HG02759 (cell line): ENCODE measurements at regions not wholly inside any gene's neighbourhood (a gene's known extent, or its start where the extent isn't known, plus 50 kb on each side); places are given as distances from the start of the nearest gene placed in this dataset.
A peak's percentile ranks its signal among the peaks of the same experiment; 100 is the strongest.
"Not testable (repeated sequence)": the region's sequence is repeated elsewhere in the genome, so short reads cannot be mapped to it uniquely, and the experiment has no call there.

ENCODE experiments used
- ATAC-seq: cut with Tn5 transposase; IDR thresholded peaks from one replicate; pipeline ENCODE4 v1.9.1; 2021; ENCODE audit warnings: mild to moderate bottlenecking, moderate library complexity; ENCODE audit not compliant: unreplicated experiment

DNA sequence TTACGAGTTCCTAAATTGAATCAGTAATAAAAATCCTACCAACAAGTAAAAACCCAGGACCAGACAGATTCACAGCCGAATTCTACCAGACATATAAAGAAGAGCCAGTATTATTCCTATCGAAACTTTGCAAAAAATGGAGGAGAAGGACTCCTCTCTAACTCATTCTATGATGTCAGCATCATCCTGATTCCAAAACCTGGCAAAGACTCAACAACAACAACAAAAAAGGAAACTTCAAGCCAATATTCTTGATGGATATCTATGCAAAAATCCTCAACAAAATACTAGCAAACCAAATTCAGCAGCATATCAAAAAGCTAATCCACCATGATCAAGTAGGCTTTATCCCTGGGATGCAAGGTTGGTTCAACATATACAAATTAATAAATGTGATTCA lies 84.6 kb upstream of the ADRB2 start:
- ATAC-seq: not testable (repeated sequence)

DNA sequence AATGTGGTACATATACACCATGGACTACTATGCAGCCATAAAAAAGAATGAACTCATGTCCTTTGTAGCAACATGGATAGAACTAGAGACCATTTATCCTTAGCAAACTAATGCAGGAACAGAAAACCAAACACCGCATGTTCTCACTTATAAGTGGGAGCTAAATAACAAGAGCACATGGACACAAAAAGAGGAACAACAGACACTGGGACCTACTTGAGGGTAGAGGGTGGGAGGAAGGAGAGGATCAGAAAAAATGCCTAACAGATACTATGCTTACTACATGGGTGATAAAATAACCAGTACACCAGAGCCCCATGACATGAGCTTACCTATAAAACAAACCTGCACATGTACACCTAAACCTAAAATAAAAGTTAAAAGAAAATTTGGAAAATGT lies 82.0 kb upstream of the ADRB2 start:
- ATAC-seq: not testable (repeated sequence)

DNA sequence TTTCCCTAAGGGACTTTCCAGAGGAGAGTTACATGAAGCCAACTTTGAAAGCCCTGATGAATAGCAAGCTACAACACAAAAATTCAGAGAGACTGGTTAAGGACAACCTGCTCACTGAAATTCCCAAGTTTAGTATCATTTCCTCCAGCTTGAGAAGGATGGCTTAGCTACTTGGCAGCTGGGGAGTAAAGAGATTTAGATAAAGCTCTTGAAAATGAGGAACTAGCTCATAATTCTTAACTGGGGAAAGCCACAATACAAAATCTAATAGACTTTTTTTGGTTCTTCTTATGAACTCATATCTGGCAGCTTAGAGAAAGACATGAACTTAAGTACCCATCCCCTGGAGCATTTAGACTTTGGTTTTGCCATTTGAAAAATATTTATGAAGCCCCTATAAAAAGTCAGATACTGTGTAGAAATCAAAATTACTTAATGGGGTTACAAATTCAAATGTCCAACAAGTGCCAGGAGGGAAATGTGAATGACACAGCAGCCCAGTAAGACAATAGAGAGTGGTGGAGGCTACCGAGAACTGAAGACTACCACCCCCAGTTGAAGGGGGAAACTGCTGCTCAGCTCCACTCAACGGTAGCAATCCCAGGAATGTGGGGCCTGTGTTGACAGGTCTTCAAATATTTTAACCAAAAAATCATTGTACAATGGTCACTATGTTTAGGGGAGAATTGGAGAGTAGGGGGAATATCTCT lies 79.4 kb upstream of the ADRB2 start:
- peak; percentile 90 for ATAC-seq

- no peak for ATAC-seq
Observed at GRCh38 chr5:148747536-148747906, 78.9 kb upstream of the ADRB2 start.

DNA sequence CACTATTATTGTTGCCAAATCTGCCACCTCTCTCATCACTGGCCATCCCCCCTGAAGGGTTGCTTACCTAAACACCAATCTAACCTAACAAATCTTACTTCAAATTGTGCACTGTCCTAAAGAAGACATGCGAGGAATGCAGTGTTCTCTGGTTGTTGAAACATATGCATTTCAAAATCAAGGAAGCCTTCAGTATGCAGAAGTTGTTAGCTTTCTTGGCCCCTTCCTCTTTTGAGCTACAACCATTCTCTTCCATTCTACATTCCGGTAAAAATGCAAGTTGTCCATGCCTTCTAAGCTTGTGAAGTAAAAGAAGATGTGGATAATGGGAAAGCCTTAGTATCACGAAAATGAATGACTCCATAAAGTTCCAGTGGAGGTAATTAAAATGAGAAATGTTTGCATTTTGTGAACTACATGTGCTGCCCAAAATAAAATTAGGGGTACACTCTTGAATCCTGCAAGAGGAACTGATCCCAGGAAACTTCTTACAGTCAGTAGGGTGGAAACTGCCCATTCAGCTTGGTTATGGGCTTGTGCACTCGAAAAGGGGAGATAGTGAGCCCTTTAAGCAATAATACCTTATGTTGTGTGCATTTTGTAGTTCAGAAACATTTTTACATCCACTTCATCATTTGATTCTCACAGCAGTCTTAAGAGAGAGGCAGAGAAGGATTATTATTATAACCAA lies 77.6 kb upstream of the ADRB2 start:
- ATAC-seq: no peak

DNA sequence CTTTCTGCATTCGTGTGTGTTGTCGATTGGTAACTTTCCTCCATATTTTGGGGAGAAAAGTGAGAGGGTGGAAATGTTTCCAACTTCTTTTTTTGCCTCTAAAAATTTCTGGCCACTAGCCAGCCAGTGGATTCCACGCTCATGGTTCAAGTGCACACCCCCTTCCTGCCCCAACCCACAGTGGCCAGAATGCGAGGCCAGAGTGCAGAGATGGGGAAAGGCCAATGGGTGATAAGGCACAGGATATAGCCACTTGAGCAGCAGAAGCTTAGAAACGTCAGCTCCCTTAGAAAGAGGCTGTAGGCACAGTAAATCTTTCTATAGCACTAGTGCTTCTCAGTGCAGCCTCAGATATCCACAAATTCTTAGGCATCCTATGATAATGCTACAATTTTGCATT lies 75.8 kb upstream of the ADRB2 start:
- no peak for ATAC-seq

- no peak for ATAC-seq
Observed at GRCh38 chr5:148751025-148751424, 75.4 kb upstream of the ADRB2 start.

DNA sequence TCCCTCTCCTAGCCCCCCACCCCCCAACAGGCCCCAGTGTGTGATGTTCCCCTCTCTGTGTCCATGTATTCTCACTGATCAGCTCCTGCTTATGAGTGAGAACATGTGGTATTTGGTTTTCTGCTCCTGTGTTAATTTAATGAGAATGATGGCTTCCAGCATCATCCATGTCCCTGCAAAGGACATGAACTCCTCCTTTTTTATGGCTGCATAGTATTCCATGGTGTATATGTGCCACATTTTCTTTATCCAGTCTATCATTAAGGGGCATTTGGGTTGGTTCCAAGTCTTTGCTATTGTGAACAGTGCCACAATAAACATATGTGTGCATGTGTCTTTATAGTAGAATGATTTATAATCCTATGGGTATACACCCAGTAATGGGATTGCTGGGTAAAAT lies 74.0 kb upstream of the ADRB2 start:
- ATAC-seq: not testable (repeated sequence)

DNA sequence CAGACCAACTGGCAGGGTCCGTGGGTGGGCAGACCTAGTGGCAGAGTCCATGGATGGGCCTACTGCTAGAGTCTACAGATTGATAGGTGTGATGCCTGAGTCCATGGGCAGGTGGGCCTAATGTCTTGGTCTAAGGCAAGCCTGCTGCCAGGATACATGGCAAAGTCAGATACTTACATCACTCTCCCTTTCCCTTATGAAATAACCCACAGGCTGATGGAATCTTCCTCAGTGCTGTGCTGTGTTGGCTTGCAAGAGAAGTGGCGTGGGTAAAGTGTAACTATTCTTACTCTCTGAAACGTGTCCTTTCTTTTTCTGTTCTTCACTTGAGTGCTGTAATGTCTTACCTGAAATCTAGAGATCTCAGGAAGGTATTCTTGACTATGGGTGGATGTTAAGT lies 67.3 kb upstream of the ADRB2 start:
- no peak for ATAC-seq

- ATAC-seq: peak; percentile 100
Observed at GRCh38 chr5:148760945-148761638, 65.3 kb upstream of the ADRB2 start.

DNA sequence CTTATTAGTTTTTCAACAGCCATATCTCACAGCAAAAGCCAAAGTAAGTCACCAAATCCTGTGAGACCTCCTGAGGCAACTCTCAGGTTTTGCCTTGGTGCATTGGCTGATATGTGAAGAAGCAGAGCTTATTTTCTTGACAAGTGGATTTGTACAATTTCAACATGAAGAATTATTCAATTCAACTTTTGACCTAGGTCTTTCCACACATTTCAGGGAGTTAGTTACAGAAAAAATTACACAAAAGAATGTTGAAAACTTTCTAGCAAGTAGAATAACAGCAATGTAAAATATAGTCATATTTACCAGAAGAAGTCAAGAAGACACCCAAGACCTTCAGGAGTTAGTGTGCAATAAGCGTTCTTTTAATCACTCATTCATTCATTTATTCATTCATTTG lies 62.4 kb upstream of the ADRB2 start:
- no peak for ATAC-seq

DNA sequence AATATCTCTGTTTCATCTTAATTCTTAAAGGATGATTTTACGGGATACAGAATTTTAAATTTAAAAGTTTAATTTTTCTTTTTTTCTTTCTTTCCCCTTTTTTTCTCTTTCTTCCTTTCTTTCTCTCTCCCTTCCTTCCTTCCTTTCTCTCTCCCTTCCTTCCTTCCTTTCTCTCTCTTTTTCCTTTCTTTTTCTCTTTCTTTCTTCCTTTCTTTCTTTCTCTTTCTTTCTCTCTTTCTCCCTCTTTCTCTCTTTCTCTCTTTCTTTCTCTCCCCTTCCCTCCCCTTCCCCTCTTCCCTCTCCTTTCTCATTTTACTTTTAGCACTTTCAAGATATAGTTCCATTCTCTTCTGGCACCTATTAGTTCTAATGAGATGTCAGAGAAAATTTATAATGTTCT lies 61.4 kb upstream of the ADRB2 start:
- no peak for ATAC-seq

DNA sequence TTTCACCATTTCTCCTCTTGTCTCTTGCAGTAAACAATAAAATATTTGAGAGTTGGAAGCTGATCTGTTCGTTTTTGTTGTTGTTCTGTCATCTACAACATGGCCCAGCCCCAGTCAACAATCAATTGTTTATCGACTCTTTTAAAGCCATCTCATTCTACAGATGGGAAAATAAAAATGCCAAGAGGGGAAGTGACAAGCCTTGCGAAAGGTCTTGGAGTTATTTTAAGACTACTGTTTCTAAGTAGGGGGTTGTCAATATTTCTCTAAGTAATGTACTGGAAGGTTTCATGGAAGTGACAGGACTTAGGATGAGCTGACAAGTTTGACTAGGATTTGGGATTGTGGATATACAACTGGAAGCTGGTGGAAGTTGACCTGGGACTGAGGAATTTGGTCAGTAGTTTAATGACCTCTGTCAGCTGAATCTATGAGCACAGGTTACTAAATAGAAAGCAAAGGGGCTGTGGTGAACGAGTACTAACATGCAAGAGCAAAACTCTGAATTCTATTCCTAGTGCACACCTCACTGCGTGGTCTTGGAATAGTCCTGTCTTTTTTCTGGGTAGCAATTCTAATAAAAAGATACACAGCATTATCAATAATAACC lies 57.5 kb upstream of the ADRB2 start:
- no peak for ATAC-seq

DNA sequence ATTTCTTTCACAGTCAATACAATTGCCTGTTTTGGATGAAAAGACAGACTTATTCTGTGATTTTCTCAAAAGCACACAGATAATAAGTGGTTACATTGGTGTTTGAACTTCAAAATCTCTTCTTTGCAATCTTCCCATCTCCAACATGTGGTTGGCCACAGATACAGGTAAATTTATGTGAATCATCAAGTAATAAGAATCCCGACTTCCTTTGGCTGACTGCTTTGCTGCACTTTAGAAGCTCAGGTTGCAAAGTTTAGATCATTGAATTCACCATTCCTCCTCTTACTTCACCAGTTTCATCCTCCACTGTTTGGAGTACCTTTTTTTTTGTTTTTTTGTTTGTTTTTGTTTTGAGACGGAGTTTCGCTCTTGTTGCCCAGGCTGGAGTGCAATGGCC lies 56.5 kb upstream of the ADRB2 start:
- ATAC-seq: no peak

DNA sequence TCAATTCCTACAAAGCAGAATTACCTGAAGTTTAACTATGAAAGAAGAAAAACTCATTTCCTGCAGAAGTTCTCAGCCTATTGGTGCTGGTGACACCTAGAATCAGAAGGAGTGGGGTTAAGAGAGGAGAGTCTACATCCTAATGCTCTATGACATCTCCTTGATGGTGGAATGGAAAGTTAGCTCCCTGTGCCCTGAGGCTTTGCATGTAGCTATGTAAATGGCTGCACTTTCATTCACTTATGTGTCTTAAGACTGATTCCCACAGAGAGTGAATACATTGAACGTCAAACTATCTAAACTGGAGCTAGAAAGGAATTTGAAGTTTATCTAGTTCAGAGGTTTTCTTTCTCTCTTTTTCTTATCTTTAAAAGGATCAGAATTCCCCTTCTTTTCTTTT lies 52.1 kb upstream of the ADRB2 start:
- ATAC-seq: no peak

- ATAC-seq: no peak
Observed at GRCh38 chr5:148776261-148776660, 50.1 kb upstream of the ADRB2 start.
